CD14-positive monocyte (primary cell): ENCODE measurements at regions not wholly inside any gene's neighbourhood (a gene's known extent, or its start where the extent isn't known, plus 50 kb on each side); places are given as distances from the start of the nearest gene placed in this dataset.

Experiments
- DNase-seq, 3 donors: peaks; one replicate each; pipeline ENCODE4 v3.0.0-alpha.2; 2011 to 2022
- H2AFZ ChIP-seq: 2 replicates; pipeline ENCODE4 v1.6.0; 2012; ENCODE audit warnings: mild to moderate bottlenecking, low read depth, low read length, inconsistent platforms; ENCODE audit not compliant: insufficient read depth, poor library complexity, severe bottlenecking
- H3K27ac ChIP-seq, 2 donors: 1 replicate in 1 of 2; 2 replicates in 1 of 2; pipeline ENCODE4 v1.5.1; 2012 to 2013; ENCODE audit warnings: low read length in 2 of 2, control low read depth in 1 of 2, inconsistent platforms in 1 of 2, low read depth in 1 of 2, mild to moderate bottlenecking in 1 of 2
- H3K27me3 ChIP-seq, 2 donors: one replicate each; pipeline versions ENCODE4 v1.6.0 to v1.6.1; 2011 to 2013; ENCODE audit warnings: low read length in 2 of 2; ENCODE audit not compliant: control insufficient read depth in 2 of 2, insufficient read depth in 2 of 2
- H3K36me3 ChIP-seq, 2 donors: replicated peaks in 1 of 2; 1 replicate in 1 of 2; 2 replicates in 1 of 2; pipeline versions ENCODE4 v1.5.1 to v1.6.1; 2012 to 2013; ENCODE audit warnings: low read length in 2 of 2, control low read depth in 1 of 2, inconsistent platforms in 1 of 2, mild to moderate bottlenecking in 1 of 2; ENCODE audit not compliant: insufficient read depth in 2 of 2, control insufficient read depth in 1 of 2
- H3K4me1 ChIP-seq, 2 donors: 1 replicate in 1 of 2; 2 replicates in 1 of 2; pipeline versions ENCODE4 v1.5.1 to v1.6.1; 2012 to 2013; ENCODE audit warnings: low read length in 2 of 2, control low read depth in 1 of 2, inconsistent platforms in 1 of 2, mild to moderate bottlenecking in 1 of 2, moderate library complexity in 1 of 2; ENCODE audit not compliant: insufficient read depth in 2 of 2, control insufficient read depth in 1 of 2
- H3K4me2 ChIP-seq: replicated peaks from 2 replicates; pipeline ENCODE3; 2012; ENCODE audit warnings: low read length, moderate library complexity, mild to moderate bottlenecking; ENCODE audit not compliant: poor library complexity, severe bottlenecking; ENCODE audit errors: extremely low read depth
- H3K4me3 ChIP-seq, 3 experiments: fragments of 200-600 bp in 1 of 3; sonication (generic) in 1 of 3; replicated peaks in 1 of 3; 1 replicate in 2 of 3; 2 replicates in 1 of 3; pipeline ENCODE4 v1.5.1; 2011 to 2013; ENCODE audit warnings: low read length in 3 of 3, mild to moderate bottlenecking in 3 of 3, control low read depth in 2 of 3, low read depth in 2 of 3, inconsistent platforms in 1 of 3, moderate library complexity in 1 of 3
- H3K79me2 ChIP-seq: 2 replicates; pipeline ENCODE4 v1.6.0; 2012; ENCODE audit warnings: mild to moderate bottlenecking, control low read depth, inconsistent platforms, low read length, moderate library complexity; ENCODE audit not compliant: insufficient read depth
- H3K9ac ChIP-seq: 2 replicates; pipeline ENCODE4 v1.6.0; 2017; ENCODE audit warnings: low read length, mild to moderate bottlenecking; ENCODE audit not compliant: insufficient read depth, poor library complexity, severe bottlenecking
- H3K9me3 ChIP-seq, 2 donors: replicated peaks in 1 of 2; 1 replicate in 1 of 2; 2 replicates in 1 of 2; pipeline versions ENCODE4 v1.5.1 to v1.6.1; 2012 to 2013; ENCODE audit warnings: low read length in 2 of 2, control low read depth in 1 of 2; ENCODE audit not compliant: control insufficient read depth in 1 of 2, insufficient read depth in 1 of 2
- H4K20me1 ChIP-seq: 2 replicates; pipeline ENCODE4 v1.6.0; 2012; ENCODE audit warnings: mild to moderate bottlenecking, low read length, control low read depth, moderate library complexity; ENCODE audit not compliant: insufficient read depth
- H3K27ac Mint-ChIP-seq, 7 donors: one replicate each; pipeline ENCODE4 v1.8.0; 2020; ENCODE audit warnings: mild to moderate bottlenecking in 7 of 7, mixed read lengths in 7 of 7, moderate library complexity in 6 of 7, inconsistent platforms in 2 of 7
- H3K27me3 Mint-ChIP-seq, 3 donors: one replicate each; pipeline ENCODE4 v1.8.0; 2021 to 2022; ENCODE audit warnings: low read depth in 3 of 3, mild to moderate bottlenecking in 3 of 3, mixed read lengths in 3 of 3, moderate library complexity in 3 of 3, inconsistent platforms in 1 of 3
- H3K36me3 Mint-ChIP-seq, 2 donors: one replicate each; pipeline ENCODE4 v1.8.0; 2020; ENCODE audit warnings: mixed read lengths in 2 of 2, inconsistent platforms in 1 of 2, mild to moderate bottlenecking in 1 of 2
- H3K4me1 Mint-ChIP-seq: one replicate; pipeline ENCODE4 v1.8.0; 2020; ENCODE audit warnings: mild to moderate bottlenecking, mixed read lengths
- H3K4me3 Mint-ChIP-seq, 2 donors: one replicate each; pipeline ENCODE4 v1.8.0; 2020; ENCODE audit warnings: mild to moderate bottlenecking in 2 of 2, mixed read lengths in 2 of 2, moderate library complexity in 1 of 2
- H3K9me3 Mint-ChIP-seq, 7 donors: one replicate each; pipeline ENCODE4 v1.8.0; 2020 to 2022; ENCODE audit warnings: mixed read lengths in 7 of 7, mild to moderate bottlenecking in 6 of 7, moderate library complexity in 6 of 7, inconsistent platforms in 2 of 7
- WGBS: methylation state at CpG from one replicate; pipeline ENCODE4 v1.1.5; 2013; ENCODE audit warnings: missing lambda C conversion rate; ENCODE audit not compliant: insufficient coverage; 5-methylcytosine and 5-hydroxymethylcytosine counted together
- intact Hi-C, 2 donors: fragments of 100-400 bp; cut with micrococcal nuclease; formaldehyde crosslinking; loops; one replicate each; pipeline versions ENCODE4 v1.15.0 to v1.15.1; 2023
- TF ChIP-seq, protein P1 (sequence below): fragments of 200-600 bp; IDR thresholded peaks from one replicate; pipeline ENCODE4 v1.8.0; 2022; ENCODE audit warnings: antibody characterized with exemption, mild to moderate bottlenecking

DNA sequence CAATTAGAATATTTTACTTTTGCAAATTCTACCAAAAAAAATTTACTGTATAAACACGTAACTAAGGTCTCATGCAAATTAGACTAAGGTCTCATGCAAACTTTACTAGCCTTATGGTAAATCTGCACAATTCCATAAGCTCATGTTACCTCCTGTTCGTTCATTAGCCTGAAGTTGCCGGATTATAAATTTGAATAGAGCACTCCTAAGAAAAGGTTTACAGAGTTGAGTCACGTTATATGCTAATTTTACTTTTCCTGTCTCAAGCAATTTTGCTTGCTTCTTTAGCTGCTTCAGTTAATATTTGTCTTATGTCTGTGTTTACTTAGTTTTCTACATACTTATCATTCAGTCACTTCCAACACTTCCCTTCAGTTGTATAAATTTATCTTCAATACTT is 1434.0 kb upstream of the EYS start:
- intact Hi-C loops = no loop called here
- Histone ChIP-seq H3K36me3 (no peaks in the 10 kb centered on the region), H3K4me1 (no peaks in the 10 kb centered on the region), H3K79me2 (no peaks in the 10 kb centered on the region), H2AFZ (no peak overlapping the region), H3K9me3 (peaks cover 0 to 11% of the 10 kb centered on the region in 2 donors), H3K4me2 (no peak overlapping the region), H3K4me3 (no peak overlapping the region), H3K27ac (no peak overlapping the region), H4K20me1 (no peaks in the 10 kb centered on the region), H3K9ac (no peak overlapping the region), H3K27me3 (no peaks in the 10 kb centered on the region)
- H3K4me1 Mint-ChIP-seq = no peaks in the 10 kb centered on the region
- WGBS = no CpG with 5 or more reads among the region's 4 CpGs
- H3K27ac Mint-ChIP-seq = no peak overlapping the region
- DNase-seq = no peak
- peaks cover 0 to 8% (median 2%) of the 10 kb centered on the region in 7 donors for H3K9me3 Mint-ChIP-seq
- H3K36me3 Mint-ChIP-seq = no peaks in the 10 kb centered on the region
- H3K4me3 Mint-ChIP-seq = no peak overlapping the region
- TF ChIP-seq, protein P1, sequence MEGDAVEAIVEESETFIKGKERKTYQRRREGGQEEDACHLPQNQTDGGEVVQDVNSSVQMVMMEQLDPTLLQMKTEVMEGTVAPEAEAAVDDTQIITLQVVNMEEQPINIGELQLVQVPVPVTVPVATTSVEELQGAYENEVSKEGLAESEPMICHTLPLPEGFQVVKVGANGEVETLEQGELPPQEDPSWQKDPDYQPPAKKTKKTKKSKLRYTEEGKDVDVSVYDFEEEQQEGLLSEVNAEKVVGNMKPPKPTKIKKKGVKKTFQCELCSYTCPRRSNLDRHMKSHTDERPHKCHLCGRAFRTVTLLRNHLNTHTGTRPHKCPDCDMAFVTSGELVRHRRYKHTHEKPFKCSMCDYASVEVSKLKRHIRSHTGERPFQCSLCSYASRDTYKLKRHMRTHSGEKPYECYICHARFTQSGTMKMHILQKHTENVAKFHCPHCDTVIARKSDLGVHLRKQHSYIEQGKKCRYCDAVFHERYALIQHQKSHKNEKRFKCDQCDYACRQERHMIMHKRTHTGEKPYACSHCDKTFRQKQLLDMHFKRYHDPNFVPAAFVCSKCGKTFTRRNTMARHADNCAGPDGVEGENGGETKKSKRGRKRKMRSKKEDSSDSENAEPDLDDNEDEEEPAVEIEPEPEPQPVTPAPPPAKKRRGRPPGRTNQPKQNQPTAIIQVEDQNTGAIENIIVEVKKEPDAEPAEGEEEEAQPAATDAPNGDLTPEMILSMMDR = no peak
- no peaks in the 10 kb centered on the region for H3K27me3 Mint-ChIP-seq

DNA sequence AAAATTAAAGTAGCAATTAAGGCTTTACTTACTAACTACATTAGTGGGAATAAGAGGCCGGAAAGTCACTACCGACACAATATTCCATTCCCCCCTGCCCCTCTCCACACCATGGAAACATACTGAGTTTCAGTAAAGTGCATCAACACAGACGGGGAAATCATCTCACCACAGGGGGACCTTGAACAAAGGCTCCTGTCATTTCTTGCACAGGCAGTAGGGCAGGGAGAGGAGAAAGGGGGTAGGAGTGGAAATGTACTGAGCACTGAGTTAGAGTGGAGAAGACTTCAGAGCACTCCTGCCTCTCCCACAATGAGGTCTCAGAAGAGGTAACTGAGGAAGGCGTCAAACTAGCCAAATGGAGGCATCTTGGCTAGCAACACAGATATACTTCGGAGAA is 1426.9 kb upstream of the EYS start:
- intact Hi-C loops = no loop called here
- Mint-ChIP-seq H3K36me3 (no peaks in the 10 kb centered on the region), H3K9me3 (peaks cover 0 to 11% (median 2%) of the 10 kb centered on the region in 7 donors), H3K27me3 (peaks cover 0 to 1% (median 0%) of the 10 kb centered on the region in 3 donors), H3K4me3 (no peak overlapping the region), H3K27ac (no peak overlapping the region), H3K4me1 (no peaks in the 10 kb centered on the region)
- Histone ChIP-seq H4K20me1 (no peaks in the 10 kb centered on the region), H3K36me3 (no peaks in the 10 kb centered on the region), H3K79me2 (no peaks in the 10 kb centered on the region), H3K27ac (no peak overlapping the region), H3K4me1 (no peaks in the 10 kb centered on the region), H3K9me3 (peaks cover 0 to 4% of the 10 kb centered on the region in 2 donors), H3K27me3 (no peaks in the 10 kb centered on the region), H3K4me3 (no peak overlapping the region), H2AFZ (no peak overlapping the region), H3K4me2 (no peak overlapping the region), H3K9ac (no peak overlapping the region)
- DNase-seq = no peak
- TF ChIP-seq, protein P1 = no peak
- WGBS = 92% methylated on average over 2 of the region's 5 CpGs
